OCI-LY1 (cell line): ENCODE measurements at regions not wholly inside any gene's neighbourhood (a gene's known extent, or its start where the extent isn't known, plus 50 kb on each side); places are given as distances from the start of the nearest gene placed in this dataset.

Source experiments
- H2AFZ ChIP-seq: fragments of 200-600 bp; sonication (generic), shearing (Covaris generic); 2 replicates; pipeline ENCODE4 v1.6.0; 2014; ENCODE audit warnings: antibody characterized with exemption, mild to moderate bottlenecking, low read length
- H3F3A ChIP-seq: fragments of 200-600 bp; sonication (generic), shearing (Covaris generic); 2 replicates; pipeline ENCODE4 v1.6.0; 2014; ENCODE audit warnings: mild to moderate bottlenecking, antibody characterized with exemption, low read length, moderate library complexity; ENCODE audit not compliant: insufficient read depth
- H3K27ac ChIP-seq: fragments of 200-600 bp; sonication (generic); 2 replicates; pipeline ENCODE4 v1.5.1; 2014; ENCODE audit warnings: low read length, mixed run types, mild to moderate bottlenecking, low read depth; ENCODE audit not compliant: poor library complexity, severe bottlenecking
- H3K27me3 ChIP-seq: fragments of 200-600 bp; sonication (generic); 2 replicates; pipeline ENCODE4 v1.6.0; 2014; ENCODE audit warnings: antibody characterized with exemption, mild to moderate bottlenecking, low read length, moderate library complexity; ENCODE audit not compliant: insufficient read depth
- H3K36me3 ChIP-seq: fragments of 200-600 bp; sonication (generic); 2 replicates; pipeline ENCODE4 v1.6.1; 2014; ENCODE audit warnings: mild to moderate bottlenecking, antibody characterized with exemption, low read length, moderate library complexity, mixed read lengths; ENCODE audit not compliant: insufficient read depth
- H3K4me1 ChIP-seq: fragments of 200-600 bp; sonication (generic); 2 replicates; pipeline ENCODE4 v1.5.1; 2014; ENCODE audit warnings: mild to moderate bottlenecking, low read length, moderate library complexity; ENCODE audit not compliant: insufficient read depth, severe bottlenecking
- H3K4me2 ChIP-seq: fragments of 200-600 bp; sonication (generic), shearing (Covaris generic); 2 replicates; pipeline ENCODE4 v1.6.1; 2014; ENCODE audit warnings: low read length
- H3K4me3 ChIP-seq: fragments of 200-600 bp; sonication (generic); 2 replicates; pipeline ENCODE4 v1.5.1; 2014; ENCODE audit warnings: low read length, low read depth, mild to moderate bottlenecking, mixed read lengths; ENCODE audit not compliant: poor library complexity, severe bottlenecking
- H3K79me2 ChIP-seq: fragments of 200-600 bp; shearing (Covaris generic); 2 replicates; pipeline ENCODE4 v1.6.1; 2016; ENCODE audit warnings: mixed run types, low read length, mixed read lengths; ENCODE audit not compliant: insufficient read depth
- H3K9ac ChIP-seq: fragments of 200-600 bp; sonication (generic), shearing (Covaris generic); 2 replicates; pipeline ENCODE4 v1.6.1; 2014; ENCODE audit warnings: mild to moderate bottlenecking, low read length, mixed read lengths
- H3K9me2 ChIP-seq: fragments of 200-600 bp; sonication (generic), shearing (Covaris generic); 2 replicates; pipeline ENCODE4 v1.6.1; 2014; ENCODE audit warnings: low read depth, mild to moderate bottlenecking, low read length, mixed read lengths
- H3K9me3 ChIP-seq: fragments of 200-600 bp; shearing (Covaris generic); 2 replicates; pipeline ENCODE4 v1.6.1; 2014; ENCODE audit warnings: low read length, mixed read lengths
- H4K20me1 ChIP-seq: fragments of 200-600 bp; sonication (generic), shearing (Covaris generic); 2 replicates; pipeline ENCODE4 v1.6.0; 2016; ENCODE audit warnings: mild to moderate bottlenecking, low read length; ENCODE audit not compliant: insufficient read depth
- CTCF ChIP-seq: fragments of 200-600 bp; sonication (generic), shearing (Covaris generic); IDR thresholded peaks from 2 replicates; pipeline ENCODE4 v1.5.1; 2017; ENCODE audit warnings: mild to moderate bottlenecking, antibody characterized with exemption, low read length, moderate library complexity, mixed read lengths
- EZH2 ChIP-seq: fragments of 200-600 bp; sonication (generic), shearing (Covaris generic); IDR thresholded peaks from 2 replicates; pipeline ENCODE4 v1.8.0; 2017; ENCODE audit warnings: borderline replicate concordance, mixed run types, mild to moderate bottlenecking, antibody characterized with exemption, low read length, moderate library complexity, mixed read lengths

- Histone ChIP-seq H3K79me2 (no peaks in the 10 kb centered on the region), H3K9ac (no peak overlapping the region), H3K4me3 (no peak overlapping the region), H3K9me2 (no peaks in the 10 kb centered on the region), H3K4me1 (no peaks in the 10 kb centered on the region), H3K36me3 (no peaks in the 10 kb centered on the region), H3K4me2 (no peak overlapping the region), H3K27me3 (no peaks in the 10 kb centered on the region), H4K20me1 (no peaks in the 10 kb centered on the region), H3K27ac (no peak overlapping the region), H3K9me3 (no peaks in the 10 kb centered on the region), H2AFZ (no peak overlapping the region), H3F3A (no peaks in the 10 kb centered on the region)
- TF ChIP-seq CTCF, result no peak
- no peak for TF ChIP-seq EZH2
Measured at GRCh38 chr9:2343756-2344155, 277.8 kb upstream of the VLDLR start.

- no peaks in the 10 kb centered on the region for H3K36me3 ChIP-seq
- TF ChIP-seq EZH2 (no peak), CTCF (no peak)
- no peak overlapping the region for H3K4me3 ChIP-seq
- H3K4me2 ChIP-seq, result no peak overlapping the region
- H2AFZ ChIP-seq, result no peak overlapping the region
- H4K20me1 ChIP-seq, result no peaks in the 10 kb centered on the region
- no peaks in the 10 kb centered on the region for H3K9me3 ChIP-seq
- H3K27me3 ChIP-seq, result no peaks in the 10 kb centered on the region
- H3K27ac ChIP-seq, result no peak overlapping the region
- H3K9ac ChIP-seq, result no peak overlapping the region
- H3K4me1 ChIP-seq, result no peaks in the 10 kb centered on the region
- H3K79me2 ChIP-seq, result no peaks in the 10 kb centered on the region
- H3K9me2 ChIP-seq, result no peaks in the 10 kb centered on the region
- no peaks in the 10 kb centered on the region for H3F3A ChIP-seq
Measured at GRCh38 chr9:2344436-2344835, 277.2 kb upstream of the VLDLR start.

GRCh38 chr9:2345013-2345412, 276.6 kb upstream of the VLDLR start:
- Histone ChIP-seq H2AFZ (no peak overlapping the region), H3K27ac (no peak overlapping the region), H3K36me3 (no peaks in the 10 kb centered on the region), H3K9me3 (no peaks in the 10 kb centered on the region), H3F3A (no peaks in the 10 kb centered on the region), H3K9ac (no peak overlapping the region), H3K9me2 (no peaks in the 10 kb centered on the region), H3K4me2 (no peak overlapping the region), H3K27me3 (no peaks in the 10 kb centered on the region), H3K4me1 (no peaks in the 10 kb centered on the region), H4K20me1 (no peaks in the 10 kb centered on the region), H3K4me3 (no peak overlapping the region), H3K79me2 (no peaks in the 10 kb centered on the region)
- no peak for TF ChIP-seq EZH2
- no peak for TF ChIP-seq CTCF
